GM19043 (cell line): ENCODE measurements at regions not wholly inside any gene's neighbourhood (a gene's known extent, or its start where the extent isn't known, plus 50 kb on each side); places are given as distances from the start of the nearest gene placed in this dataset.

Source experiments
- ATAC-seq: cut with Tn5 transposase; IDR thresholded peaks from one replicate; pipeline ENCODE4 v1.9.1; 2021; ENCODE audit warnings: low read depth; ENCODE audit not compliant: unreplicated experiment

- ATAC-seq: no peak
These were observed 533.2 kb downstream of the RIT2 start for GRCh38 chr18:42582266-42582665.

- no peak for ATAC-seq
These were observed 532.2 kb downstream of the RIT2 start for GRCh38 chr18:42583283-42583731.

GRCh38 chr18:42586601-42587000, 528.9 kb downstream of the RIT2 start:
- ATAC-seq: no peak

GRCh38 chr18:42588786-42589185, 526.7 kb downstream of the RIT2 start:
- ATAC-seq: no peak

- ATAC-seq: no peak
These were observed 510.7 kb downstream of the RIT2 start for GRCh38 chr18:42604820-42605219.

- no peak for ATAC-seq
These were observed 508.5 kb downstream of the RIT2 start for GRCh38 chr18:42606886-42607495.

GRCh38 chr18:42611134-42611533, 504.4 kb downstream of the RIT2 start:
- no peak for ATAC-seq

GRCh38 chr18:42614619-42615293, 500.7 kb downstream of the RIT2 start:
- no peak for ATAC-seq

- no peak for ATAC-seq
These were observed 498.3 kb downstream of the RIT2 start for GRCh38 chr18:42617221-42617620.

- ATAC-seq: no peak
These were observed 495.7 kb downstream of the RIT2 start for GRCh38 chr18:42619771-42620170.

- no peak for ATAC-seq
These were observed 494.8 kb downstream of the RIT2 start for GRCh38 chr18:42620657-42621056.

GRCh38 chr18:42623935-42624334, 491.6 kb downstream of the RIT2 start:
- no peak for ATAC-seq

GRCh38 chr18:42632801-42633200, 482.7 kb downstream of the RIT2 start:
- ATAC-seq: no peak

GRCh38 chr18:42635378-42636048, 480.0 kb downstream of the RIT2 start:
- no peak for ATAC-seq

- ATAC-seq: no peak
These were observed 479.2 kb downstream of the RIT2 start for GRCh38 chr18:42636309-42636708.

GRCh38 chr18:42640160-42640559, 475.3 kb downstream of the RIT2 start:
- no peak for ATAC-seq

GRCh38 chr18:42641996-42642395, 473.5 kb downstream of the RIT2 start:
- no peak for ATAC-seq

GRCh38 chr18:42644729-42645131, 470.8 kb downstream of the RIT2 start:
- ATAC-seq: no peak

GRCh38 chr18:42649331-42650035, 466.0 kb downstream of the RIT2 start:
- ATAC-seq: no peak

- ATAC-seq: no peak
These were observed 460.9 kb downstream of the RIT2 start for GRCh38 chr18:42654556-42654955.

GRCh38 chr18:42657551-42657950, 457.9 kb downstream of the RIT2 start:
- no peak for ATAC-seq
